Naive thymus-derived CD4-positive, alpha-beta T cell (primary cell): ENCODE measurements at regions not wholly inside any gene's neighbourhood (a gene's known extent, or its start where the extent isn't known, plus 50 kb on each side); places are given as distances from the start of the nearest gene placed in this dataset.

ENCODE experiments used
- ATAC-seq: fragments of 150-1000 bp; cut with Tn5 transposase; 2 replicates; pipeline ENCODE4 v1.10.0; 2021; ENCODE audit warnings: mild to moderate bottlenecking, moderate library complexity
- CTCF ChIA-PET: fragments of 350-600 bp; sonication (Branson Sonifier 250); formaldehyde crosslinking; loops from one replicate; lab custom pipeline; 2021; ENCODE audit warnings: antibody characterized with exemption; lab: Charles Lee
- POLR2A ChIA-PET: fragments of 350-600 bp; sonication (Branson Sonifier 250); formaldehyde crosslinking; loops from one replicate; lab custom pipeline; 2021; ENCODE audit warnings: antibody characterized with exemption, inconsistent platforms; lab: Charles Lee
- DNase-seq, 9 donors: peaks; one replicate each; pipeline versions ENCODE4 v3.0.0 to v3.0.0-alpha.2; 2020 to 2022; ENCODE audit warnings: mixed read lengths in 1 of 9
- H3K27ac ChIP-seq: one replicate; pipeline ENCODE4 v1.7.0; 2013; ENCODE audit warnings: mild to moderate bottlenecking, low read depth, low read length, moderate library complexity
- H3K27me3 ChIP-seq, 2 donors: one replicate each; pipeline ENCODE4 v1.7.0; 2013; ENCODE audit warnings: low read length in 2 of 2, mild to moderate bottlenecking in 2 of 2, moderate library complexity in 2 of 2; ENCODE audit not compliant: control insufficient read depth in 2 of 2, insufficient read depth in 2 of 2
- H3K36me3 ChIP-seq, 3 experiments: 1 replicate in 2 of 3; 2 replicates in 1 of 3; pipeline ENCODE4 v1.7.0; 2013; ENCODE audit warnings: low read length in 3 of 3, mild to moderate bottlenecking in 3 of 3, moderate library complexity in 1 of 3; ENCODE audit not compliant: insufficient read depth in 3 of 3, control insufficient read depth in 2 of 3
- H3K4me1 ChIP-seq, 2 donors: one replicate each; pipeline ENCODE4 v1.7.0; 2013; ENCODE audit warnings: low read length in 2 of 2, mild to moderate bottlenecking in 2 of 2, moderate library complexity in 1 of 2; ENCODE audit not compliant: control insufficient read depth in 2 of 2, insufficient read depth in 2 of 2
- H3K4me3 ChIP-seq: 2 replicates; pipeline ENCODE4 v1.7.0; 2013; ENCODE audit warnings: mild to moderate bottlenecking, low read length
- H3K9me3 ChIP-seq, 3 experiments: 1 replicate in 2 of 3; 2 replicates in 1 of 3; pipeline ENCODE4 v1.7.0; 2013; ENCODE audit warnings: low read length in 3 of 3; ENCODE audit not compliant: control insufficient read depth in 2 of 3
- H3K27ac Mint-ChIP-seq, 9 donors: one replicate each; pipeline ENCODE4 v1.8.0; 2020 to 2022; ENCODE audit warnings: mixed read lengths in 9 of 9, mild to moderate bottlenecking in 8 of 9, moderate library complexity in 5 of 9, inconsistent platforms in 2 of 9
- H3K27me3 Mint-ChIP-seq, 5 donors: one replicate each; pipeline ENCODE4 v1.8.0; 2021 to 2022; ENCODE audit warnings: mixed read lengths in 5 of 5, mild to moderate bottlenecking in 1 of 5
- H3K36me3 Mint-ChIP-seq, 5 donors: one replicate each; pipeline ENCODE4 v1.8.0; 2020 to 2022; ENCODE audit warnings: mixed read lengths in 5 of 5, mild to moderate bottlenecking in 3 of 5, inconsistent platforms in 1 of 5
- H3K4me1 Mint-ChIP-seq, 7 donors: one replicate each; pipeline ENCODE4 v1.8.0; 2020 to 2022; ENCODE audit warnings: mixed read lengths in 7 of 7, mild to moderate bottlenecking in 3 of 7, inconsistent platforms in 1 of 7
- H3K4me3 Mint-ChIP-seq, 10 donors: one replicate each; pipeline ENCODE4 v1.8.0; 2020 to 2022; ENCODE audit warnings: mild to moderate bottlenecking in 10 of 10, mixed read lengths in 10 of 10, moderate library complexity in 6 of 10, inconsistent platforms in 2 of 10
- H3K9me3 Mint-ChIP-seq, 11 donors: one replicate each; pipeline ENCODE4 v1.8.0; 2020 to 2022; ENCODE audit warnings: mixed read lengths in 11 of 11, mild to moderate bottlenecking in 4 of 11, inconsistent platforms in 1 of 11, moderate library complexity in 1 of 11
- intact Hi-C, 2 donors: fragments of 100-400 bp; cut with micrococcal nuclease; formaldehyde crosslinking; loops; one replicate each; pipeline ENCODE4 v1.15.1; 2023

DNA sequence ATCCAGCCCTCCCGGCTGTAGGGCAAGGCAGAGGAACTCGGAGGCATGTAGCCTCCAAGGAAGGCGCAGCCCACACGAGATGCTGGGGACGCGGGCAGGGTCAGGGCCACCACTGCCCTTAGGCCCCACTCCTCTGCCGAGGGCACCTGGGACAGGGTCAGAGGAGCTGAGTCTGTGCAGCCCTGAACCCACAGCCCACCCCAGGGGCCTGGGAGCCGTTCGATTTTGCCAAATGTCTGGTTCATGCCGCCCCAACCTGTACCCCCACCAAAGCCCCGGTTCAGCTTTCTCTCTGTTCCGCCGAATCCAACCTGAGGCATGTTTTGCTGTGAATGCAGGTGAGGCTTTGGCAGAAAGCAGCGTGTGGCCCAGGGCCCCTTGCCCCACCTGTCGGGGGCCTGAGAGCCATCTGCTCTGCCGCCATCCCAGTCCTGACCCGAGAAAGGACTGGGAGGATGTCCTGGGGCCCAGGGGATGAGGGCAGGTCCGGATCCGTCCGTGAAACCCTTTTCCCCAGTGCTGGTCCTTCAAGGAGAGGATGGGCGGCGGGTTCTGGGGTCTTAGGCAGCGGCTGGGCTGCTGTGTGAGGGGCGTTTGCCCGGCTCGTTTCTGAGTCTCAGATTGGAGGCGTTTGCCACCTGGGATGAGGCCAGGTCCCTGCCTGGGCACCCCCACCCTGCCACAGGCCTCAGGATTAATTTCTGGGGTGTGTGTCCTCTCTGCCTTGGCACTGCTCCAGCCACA is 79.3 kb upstream of the GATA5 start:
- Mint-ChIP-seq H3K4me1 (peaks cover 0 to 9% (median 5%) of the 10 kb centered on the region in 7 donors), H3K4me3 (no peak overlapping the region), H3K27ac (no peak overlapping the region), H3K36me3 (no peaks in the 10 kb centered on the region), H3K27me3 (peaks cover 13 to 42% (median 29%) of the 10 kb centered on the region in 5 donors), H3K9me3 (peaks cover 0 to 3% (median 0%) of the 10 kb centered on the region in 11 donors)
- no peak for DNase-seq
- Histone ChIP-seq H3K27ac (no peak overlapping the region), H3K4me1 (peaks cover 0 to 6% of the 10 kb centered on the region in 2 donors), H3K9me3 (no peaks in the 10 kb centered on the region), H3K36me3 (no peaks in the 10 kb centered on the region), H3K4me3 (no peak overlapping the region), H3K27me3 (peaks cover 0 to 3% of the 10 kb centered on the region in 2 donors)
- intact Hi-C loops, result no loop called here
- POLR2A ChIA-PET, result no interaction called here
- CTCF ChIA-PET, result no interaction called here
- ATAC-seq, result no peak

DNA sequence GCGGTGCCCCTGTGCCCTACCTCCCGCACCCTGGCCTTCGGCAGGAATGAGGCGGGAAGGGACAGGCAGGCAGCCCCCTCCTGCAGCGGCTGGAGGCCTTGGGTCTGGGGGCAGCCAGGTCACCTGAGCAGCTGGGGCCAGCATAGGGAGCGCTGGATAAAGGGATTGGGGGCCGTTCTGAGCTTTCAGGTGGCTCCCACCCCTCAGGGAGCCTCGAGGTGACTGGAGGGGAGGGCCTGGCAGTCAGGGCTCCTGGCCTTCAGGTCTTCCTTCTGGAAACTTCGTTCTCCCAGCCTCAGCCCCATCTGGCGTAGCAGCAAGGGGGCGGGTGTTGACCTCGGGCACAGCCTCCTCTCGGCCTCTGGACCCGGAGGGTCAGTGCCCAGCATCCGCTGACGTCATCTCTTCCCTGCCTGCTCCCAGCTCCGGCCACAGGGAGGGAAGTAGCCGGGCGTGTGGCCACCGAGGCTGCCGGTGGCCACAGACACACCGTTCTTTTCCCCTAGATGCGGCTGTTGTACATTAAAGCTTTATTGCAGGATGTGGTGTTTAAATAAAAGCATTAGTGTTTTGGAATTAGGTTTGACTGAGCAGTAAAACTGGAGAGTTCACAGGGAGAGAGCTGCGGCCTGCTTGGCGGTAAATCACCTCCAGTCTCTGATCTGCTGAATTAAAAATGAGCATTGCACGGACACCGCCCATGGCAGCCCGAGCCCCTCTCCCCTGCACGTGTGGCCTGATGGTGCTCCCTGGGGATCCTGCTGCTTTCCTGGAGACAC is 80.0 kb upstream of the GATA5 start:
- H3K36me3 Mint-ChIP-seq, result no peaks in the 10 kb centered on the region
- POLR2A ChIA-PET, result no interaction called here
- intact Hi-C loops, result no loop called here
- DNase-seq (no peak), ATAC-seq (no peak)
- no peak overlapping the region for H3K27ac Mint-ChIP-seq
- peaks cover 0 to 5% (median 1%) of the 10 kb centered on the region in 7 donors for H3K4me1 Mint-ChIP-seq
- peaks cover 0 to 6% of the 10 kb centered on the region in 2 donors for H3K4me1 ChIP-seq
- H3K27me3 Mint-ChIP-seq, result peaks cover 7 to 36% (median 24%) of the 10 kb centered on the region in 5 donors
- CTCF ChIA-PET, result no interaction called here
- no peaks in the 10 kb centered on the region for H3K9me3 ChIP-seq
- H3K9me3 Mint-ChIP-seq, result peaks cover 0 to 3% (median 0%) of the 10 kb centered on the region in 11 donors
- H3K27me3 ChIP-seq, result peaks cover 0 to 3% of the 10 kb centered on the region in 2 donors
- H3K27ac ChIP-seq, result no peak overlapping the region
- no peak overlapping the region for H3K4me3 ChIP-seq
- H3K36me3 ChIP-seq, result no peaks in the 10 kb centered on the region
- peak overlapping the region in 1 of 10 donors; percentile 48 for H3K4me3 Mint-ChIP-seq

DNA sequence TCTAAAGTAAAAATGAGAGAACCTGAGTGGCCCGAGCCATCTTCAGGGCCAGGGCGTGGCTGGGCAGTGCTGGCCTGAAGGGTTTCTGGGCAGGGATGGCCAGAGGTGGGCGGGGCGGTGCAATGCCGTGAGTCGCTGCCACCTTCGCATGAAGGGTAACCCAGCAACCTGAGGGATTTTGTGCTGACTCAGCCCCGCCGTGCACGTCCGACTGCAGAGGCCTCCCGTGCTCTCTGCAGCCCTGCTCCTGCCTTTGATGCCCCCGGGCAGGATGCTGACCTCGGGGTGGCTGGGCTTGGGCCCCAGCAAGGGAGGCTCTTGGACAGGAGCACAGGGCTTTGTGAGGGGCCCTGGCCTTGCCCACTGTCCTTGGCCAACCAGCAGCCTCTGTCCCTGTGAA is 81.7 kb upstream of the GATA5 start:
- Mint-ChIP-seq H3K27ac (no peak overlapping the region), H3K4me1 (peaks cover 0 to 10% (median 4%) of the 10 kb centered on the region in 7 donors), H3K27me3 (peaks cover 12 to 43% (median 25%) of the 10 kb centered on the region in 5 donors), H3K9me3 (peaks cover 0 to 3% (median 0%) of the 10 kb centered on the region in 11 donors), H3K36me3 (no peaks in the 10 kb centered on the region), H3K4me3 (no peak overlapping the region)
- Histone ChIP-seq H3K36me3 (no peaks in the 10 kb centered on the region), H3K4me3 (no peak overlapping the region), H3K9me3 (no peaks in the 10 kb centered on the region), H3K27me3 (no peaks in the 10 kb centered on the region), H3K27ac (no peak overlapping the region), H3K4me1 (no peaks in the 10 kb centered on the region)
- intact Hi-C loops, result no loop called here
- ATAC-seq (no peak), DNase-seq (no peak)
- CTCF ChIA-PET, result interaction anchor here (0.7 kb wide), 1 partner anchor 58 kb away, joined by 3 read pairs; no protein-coding TSS in a partner anchor
- POLR2A ChIA-PET, result no interaction called here

DNA sequence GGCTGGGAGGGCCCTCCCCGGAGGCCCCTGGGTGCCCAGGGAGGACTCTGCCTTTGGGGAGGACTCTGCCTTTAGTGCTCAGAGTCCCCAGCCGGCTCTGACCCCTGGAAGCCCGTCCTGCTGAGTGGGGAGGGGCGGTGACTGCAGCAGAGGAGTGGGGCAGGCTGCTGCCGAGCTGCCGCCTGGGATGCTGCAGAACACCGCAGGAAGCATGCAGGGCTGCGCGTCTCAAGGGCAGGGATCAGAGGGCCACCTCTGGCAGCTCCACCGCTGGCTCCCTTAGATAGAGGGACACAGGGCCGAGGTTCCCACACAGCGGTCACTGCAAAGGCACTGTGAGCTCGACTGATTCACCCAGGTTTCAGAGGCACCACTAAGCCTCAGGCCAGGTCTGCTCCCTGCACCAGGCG is 82.2 kb upstream of the GATA5 start:
- POLR2A ChIA-PET, result no interaction called here
- H3K27ac Mint-ChIP-seq, result no peak overlapping the region
- H3K27me3 Mint-ChIP-seq, result peaks cover 7 to 40% (median 22%) of the 10 kb centered on the region in 5 donors
- ATAC-seq (no peak), DNase-seq (no peak)
- CTCF ChIA-PET, result interaction anchor here (0.7 kb wide), 1 partner anchor 58 kb away, joined by 3 read pairs; no protein-coding TSS in a partner anchor
- intact Hi-C loops, result no loop called here
- Histone ChIP-seq H3K27me3 (no peaks in the 10 kb centered on the region), H3K36me3 (no peaks in the 10 kb centered on the region), H3K4me3 (no peak overlapping the region), H3K4me1 (no peaks in the 10 kb centered on the region), H3K27ac (no peak overlapping the region), H3K9me3 (no peaks in the 10 kb centered on the region)
- no peak overlapping the region for H3K4me3 Mint-ChIP-seq
- H3K36me3 Mint-ChIP-seq, result no peaks in the 10 kb centered on the region
- H3K9me3 Mint-ChIP-seq, result no peaks in the 10 kb centered on the region
- H3K4me1 Mint-ChIP-seq, result peaks cover 0 to 8% (median 4%) of the 10 kb centered on the region in 7 donors

DNA sequence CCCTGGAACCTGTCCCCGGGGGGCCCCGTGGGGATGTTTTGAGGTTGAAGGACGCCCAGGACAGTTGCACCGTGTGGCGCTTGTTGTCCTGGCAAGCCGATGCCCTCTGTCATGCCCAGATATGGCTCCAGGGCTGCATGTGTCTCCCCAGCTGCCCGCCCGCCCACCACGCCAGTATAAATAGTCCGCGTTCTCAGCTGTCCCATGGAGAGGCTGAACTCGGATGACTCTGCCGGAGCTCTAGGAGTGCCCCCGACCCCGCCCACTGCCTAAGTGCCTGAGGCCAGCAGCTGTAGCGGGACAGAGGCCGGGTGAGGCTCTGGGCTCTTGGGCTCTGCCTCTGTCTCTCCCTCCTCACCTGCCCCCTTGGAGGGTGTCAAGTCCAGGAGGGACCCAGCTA is 83.0 kb upstream of the GATA5 start:
- Mint-ChIP-seq H3K4me3 (no peak overlapping the region), H3K36me3 (no peaks in the 10 kb centered on the region), H3K4me1 (peaks cover 0 to 8% (median 4%) of the 10 kb centered on the region in 7 donors), H3K27me3 (peaks cover 6 to 43% (median 15%) of the 10 kb centered on the region in 5 donors), H3K27ac (no peak overlapping the region), H3K9me3 (no peaks in the 10 kb centered on the region)
- ChIA-PET POLR2A (no interaction called here), CTCF (no interaction called here)
- H3K4me1 ChIP-seq, result no peaks in the 10 kb centered on the region
- H3K4me3 ChIP-seq, result no peak overlapping the region
- no peaks in the 10 kb centered on the region for H3K27me3 ChIP-seq
- DNase-seq (no peak), ATAC-seq (no peak)
- H3K27ac ChIP-seq, result no peak overlapping the region
- intact Hi-C loops, result no loop called here
- H3K9me3 ChIP-seq, result no peaks in the 10 kb centered on the region
- no peaks in the 10 kb centered on the region for H3K36me3 ChIP-seq

DNA sequence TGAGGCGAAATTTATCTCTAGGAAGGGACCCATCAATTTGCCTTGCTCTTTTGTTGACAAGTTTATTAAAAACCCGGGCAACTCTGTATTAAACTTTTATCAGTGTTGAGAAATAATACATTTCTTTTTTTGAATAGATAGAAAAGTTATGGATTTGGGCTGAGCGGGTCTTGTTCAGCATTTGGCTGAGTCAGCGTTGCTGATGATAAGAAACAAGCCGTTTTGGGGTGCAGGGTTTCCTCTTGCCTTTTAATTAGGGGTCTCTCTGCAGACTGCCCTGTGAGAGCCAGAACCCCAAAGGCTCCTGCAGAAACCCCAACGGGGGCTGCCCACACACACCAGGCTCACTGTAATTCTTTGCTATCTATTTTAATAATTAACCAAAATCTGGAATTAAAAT is 82.1 kb upstream of the SLCO4A1 start:
- Mint-ChIP-seq H3K4me3 (no peak overlapping the region), H3K36me3 (no peaks in the 10 kb centered on the region), H3K27ac (no peak overlapping the region), H3K9me3 (no peaks in the 10 kb centered on the region), H3K4me1 (peaks cover 0 to 8% (median 4%) of the 10 kb centered on the region in 7 donors), H3K27me3 (peaks cover 4 to 36% (median 13%) of the 10 kb centered on the region in 5 donors)
- ATAC-seq, result no peak
- no peak overlapping the region for H3K4me3 ChIP-seq
- ChIA-PET POLR2A (no interaction called here), CTCF (no interaction called here)
- H3K9me3 ChIP-seq, result no peaks in the 10 kb centered on the region
- no peaks in the 10 kb centered on the region for H3K4me1 ChIP-seq
- H3K27ac ChIP-seq, result no peak overlapping the region
- no peaks in the 10 kb centered on the region for H3K36me3 ChIP-seq
- no peak for DNase-seq
- H3K27me3 ChIP-seq, result no peaks in the 10 kb centered on the region
- intact Hi-C loops, result no loop called here
